HG03135 (cell line): ENCODE measurements at regions not wholly inside any gene's neighbourhood (a gene's known extent, or its start where the extent isn't known, plus 50 kb on each side); places are given as distances from the start of the nearest gene placed in this dataset.
"Not testable (repeated sequence)": the region's sequence is repeated elsewhere in the genome, so short reads cannot be mapped to it uniquely, and the experiment has no call there.

ENCODE experiments used
- ATAC-seq: cut with Tn5 transposase; IDR thresholded peaks from one replicate; pipeline ENCODE4 v1.9.1; 2021; ENCODE audit warnings: mild to moderate bottlenecking, moderate library complexity; ENCODE audit not compliant: unreplicated experiment

DNA sequence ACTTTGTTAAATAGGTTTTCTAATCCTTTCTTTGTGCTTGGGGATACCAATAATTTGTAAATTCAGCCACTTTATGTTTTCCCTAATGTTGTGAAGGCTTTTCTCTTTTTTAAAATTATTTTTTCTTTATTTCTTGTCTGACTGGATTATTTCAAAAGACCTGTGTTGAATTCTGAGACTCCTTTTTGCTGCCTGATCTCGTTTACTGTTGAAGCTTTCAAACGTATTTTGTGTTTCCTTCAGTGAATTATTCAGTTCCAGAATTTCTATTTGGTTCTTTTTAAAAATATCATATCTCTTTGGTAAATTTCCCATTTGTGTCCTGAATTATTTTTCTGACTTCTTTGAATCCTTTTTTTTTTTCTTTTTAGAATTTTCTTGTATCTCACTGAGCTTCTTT, 241.6 kb downstream of the LRIG3 start:
- ATAC-seq = no peak

DNA sequence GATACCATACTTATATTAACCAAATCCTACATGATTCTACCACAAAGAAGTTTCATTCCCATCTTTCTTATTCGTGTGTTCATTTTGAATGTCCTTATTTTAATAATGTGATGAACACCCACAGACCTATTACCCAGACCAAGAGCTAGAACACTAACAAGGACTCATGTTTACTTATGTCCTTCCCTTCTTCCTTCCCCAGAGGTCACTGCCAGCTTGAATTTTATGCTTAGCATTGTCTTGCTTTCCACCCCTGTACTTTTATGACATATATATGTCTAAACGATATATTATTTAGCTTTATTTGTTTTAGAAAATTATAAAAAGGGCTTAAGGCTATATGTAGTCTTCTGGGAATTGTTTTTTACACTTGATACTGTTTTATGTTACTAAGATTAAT, 238.6 kb downstream of the LRIG3 start:
- no peak for ATAC-seq

DNA sequence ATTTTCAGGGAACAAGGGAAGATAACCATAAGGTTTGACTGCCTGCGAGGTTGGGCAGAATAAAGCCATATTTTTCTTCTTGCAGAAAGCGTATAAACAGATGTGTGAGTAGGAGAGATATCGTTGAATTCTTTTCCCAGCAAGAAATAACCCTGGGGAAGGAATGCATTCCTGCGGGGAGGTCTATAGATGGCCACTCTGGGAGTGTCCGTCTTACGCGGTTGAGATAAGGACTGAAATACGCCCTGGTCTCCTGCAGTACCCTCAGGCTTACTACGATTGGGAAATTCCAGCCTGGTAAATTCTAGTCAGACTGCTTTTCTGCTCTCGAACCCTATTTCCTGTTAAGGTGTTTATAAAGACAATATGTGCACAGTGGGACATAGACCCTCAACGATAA, 225.0 kb downstream of the LRIG3 start:
- no peak for ATAC-seq

GRCh38 chr12:58701536-58701935, 218.8 kb downstream of the LRIG3 start:
- ATAC-seq = no peak

- ATAC-seq = no peak
Observed at GRCh38 chr12:58703866-58704265, 216.4 kb downstream of the LRIG3 start.

DNA sequence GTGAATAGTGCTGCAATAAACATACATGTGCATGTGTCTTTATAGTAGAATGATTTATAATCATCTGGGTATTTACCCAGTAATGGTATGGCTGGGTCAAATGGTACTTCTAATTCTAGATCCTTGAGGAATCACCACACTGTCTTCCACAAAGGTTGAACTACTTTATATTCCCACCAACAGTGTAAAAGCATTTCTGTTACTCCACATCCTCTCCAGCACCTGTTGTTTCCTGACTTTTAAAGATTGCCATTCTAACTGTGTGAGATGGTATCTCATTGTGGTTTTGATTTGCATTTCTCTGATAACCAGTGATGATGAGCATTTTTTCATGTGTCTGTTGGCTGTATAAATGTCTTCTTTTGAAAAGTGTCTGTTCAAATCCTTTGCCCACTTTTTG, 215.5 kb downstream of the LRIG3 start:
- ATAC-seq = not testable (repeated sequence)

DNA sequence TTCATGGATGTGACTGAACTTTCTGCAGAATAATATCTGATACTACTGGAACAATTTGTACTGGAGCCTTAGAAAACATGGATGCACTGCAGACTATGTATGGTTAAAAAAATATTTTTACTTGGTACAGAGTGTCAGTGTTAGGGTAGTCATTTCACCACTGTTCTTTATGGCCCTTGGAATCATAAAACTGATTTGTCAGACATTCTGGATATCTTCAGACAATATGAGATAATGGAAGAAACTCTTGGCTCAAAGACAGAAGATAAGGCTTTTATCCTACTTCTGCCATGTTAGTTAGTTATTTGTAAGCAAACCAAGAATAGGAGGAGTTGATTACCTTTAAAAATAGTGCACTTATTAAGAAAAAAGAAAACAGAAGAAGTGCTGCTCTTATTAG, 209.4 kb downstream of the LRIG3 start:
- ATAC-seq = no peak

- ATAC-seq = no peak
Observed at GRCh38 chr12:58711974-58712373, 208.3 kb downstream of the LRIG3 start.

GRCh38 chr12:58712976-58713375, 207.3 kb downstream of the LRIG3 start:
- no peak for ATAC-seq

GRCh38 chr12:58719161-58719560, 201.1 kb downstream of the LRIG3 start:
- ATAC-seq = no peak

- ATAC-seq = no peak
Observed at GRCh38 chr12:58720421-58720820, 199.9 kb downstream of the LRIG3 start.

GRCh38 chr12:58725400-58726105, 194.8 kb downstream of the LRIG3 start:
- ATAC-seq = no peak

- no peak for ATAC-seq
Observed at GRCh38 chr12:58727521-58727920, 192.8 kb downstream of the LRIG3 start.

DNA sequence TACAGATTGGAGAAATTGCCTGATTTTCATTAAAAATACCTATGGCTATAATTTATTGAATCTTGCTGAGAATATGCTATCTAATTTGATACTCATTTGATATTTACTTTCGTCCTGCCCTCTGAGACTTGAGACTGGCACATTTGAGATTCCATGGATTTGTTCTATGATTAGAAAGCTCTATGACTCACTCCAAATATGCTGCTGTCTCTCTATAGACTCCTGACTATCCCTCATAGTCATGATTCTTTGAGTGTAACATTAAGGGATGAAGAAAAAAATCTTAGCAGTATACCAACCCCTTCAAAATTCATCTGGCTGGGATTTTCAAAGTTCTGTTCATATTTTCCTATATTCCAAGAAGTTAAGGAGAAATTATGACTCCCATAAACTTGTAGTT, 191.9 kb downstream of the LRIG3 start:
- no peak for ATAC-seq

GRCh38 chr12:58731096-58731495, 189.2 kb downstream of the LRIG3 start:
- ATAC-seq = no peak

DNA sequence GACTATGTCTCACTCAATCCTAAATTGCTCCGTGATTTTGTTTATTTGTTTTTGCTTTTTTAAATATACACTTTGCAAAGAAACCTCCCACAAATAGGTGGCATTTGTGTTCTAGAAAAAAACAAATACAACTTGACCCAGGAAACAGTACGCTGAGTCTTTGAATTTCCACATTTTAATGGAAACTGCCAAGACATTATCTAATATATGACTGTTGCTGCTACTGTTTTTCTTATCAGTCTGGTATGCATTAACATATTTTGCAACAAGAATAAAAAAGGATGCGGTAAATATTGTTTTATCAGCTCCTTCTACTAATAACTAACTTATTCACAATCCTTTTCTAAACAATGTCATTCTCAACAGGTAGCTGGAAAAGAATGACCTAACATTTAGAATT, 187.4 kb downstream of the LRIG3 start:
- no peak for ATAC-seq

- no peak for ATAC-seq
Observed at GRCh38 chr12:58741226-58741625, 179.1 kb downstream of the LRIG3 start.

- ATAC-seq = no peak
Observed at GRCh38 chr12:58745348-58746125, 174.8 kb downstream of the LRIG3 start.

- no peak for ATAC-seq
Observed at GRCh38 chr12:58747533-58747932, 172.8 kb downstream of the LRIG3 start.

DNA sequence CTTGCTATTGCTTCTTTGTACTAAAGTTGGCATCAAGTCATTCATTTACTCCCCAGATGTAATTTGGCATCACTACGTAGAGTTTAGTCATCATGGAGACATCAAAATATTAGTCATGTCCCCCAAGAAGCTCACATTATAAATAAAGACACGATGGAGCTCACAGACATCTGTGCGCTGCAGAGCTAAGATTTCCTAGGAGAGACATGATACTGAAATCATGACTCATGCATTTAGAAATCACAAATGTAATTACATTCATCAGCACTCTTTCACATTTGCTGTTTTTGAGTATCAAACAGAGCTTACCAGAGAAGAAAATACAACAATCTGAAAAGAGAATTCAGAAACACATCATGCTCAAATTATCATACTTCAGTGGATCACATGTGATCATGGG, 169.8 kb downstream of the LRIG3 start:
- no peak for ATAC-seq

- ATAC-seq = no peak
Observed at GRCh38 chr12:58757422-58757821, 162.9 kb downstream of the LRIG3 start.

GRCh38 chr12:58759745-58760144, 160.6 kb downstream of the LRIG3 start:
- ATAC-seq = not testable (repeated sequence)
